ENCODE measurements at regions not wholly inside any gene's neighbourhood (a gene's known extent, or its start where the extent isn't known, plus 50 kb on each side); places are given as distances from the start of the nearest gene placed in this dataset.

DNA sequence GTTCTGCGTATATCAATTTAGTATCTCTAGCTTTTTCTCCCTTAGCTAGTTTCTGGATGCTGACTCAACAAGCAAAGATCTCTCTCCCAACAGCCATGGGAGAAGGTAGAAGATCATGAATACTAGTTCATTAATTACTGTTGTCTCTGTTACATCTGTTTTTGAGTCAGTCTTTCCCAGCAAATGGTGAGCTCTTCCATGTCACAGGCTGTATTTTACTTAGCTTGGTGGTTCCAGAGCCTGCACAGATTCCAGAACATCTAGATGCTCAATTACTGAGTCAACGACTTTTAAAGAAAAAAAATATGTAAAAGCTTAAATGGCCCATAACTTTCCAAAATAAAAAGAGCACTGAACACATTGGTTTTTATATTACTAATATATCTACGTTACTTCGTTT lies 307.2 kb downstream of the NSG2 start:
- Histone ChIP-seq H3K36me3 (no peaks in the 10 kb centered on the region), H3K4me3 (ENCODE audit: low read depth, low read length) (no peak overlapping the region), H3K27me3 (ENCODE audit: insufficient read depth, low read depth, severe bottlenecking) (peaks cover 76% of the 10 kb centered on the region), H3K9me3 (ENCODE audit: severe bottlenecking) (no peaks in the 10 kb centered on the region), H3K27ac (no peak overlapping the region)
- TF ChIP-seq, protein P1, sequence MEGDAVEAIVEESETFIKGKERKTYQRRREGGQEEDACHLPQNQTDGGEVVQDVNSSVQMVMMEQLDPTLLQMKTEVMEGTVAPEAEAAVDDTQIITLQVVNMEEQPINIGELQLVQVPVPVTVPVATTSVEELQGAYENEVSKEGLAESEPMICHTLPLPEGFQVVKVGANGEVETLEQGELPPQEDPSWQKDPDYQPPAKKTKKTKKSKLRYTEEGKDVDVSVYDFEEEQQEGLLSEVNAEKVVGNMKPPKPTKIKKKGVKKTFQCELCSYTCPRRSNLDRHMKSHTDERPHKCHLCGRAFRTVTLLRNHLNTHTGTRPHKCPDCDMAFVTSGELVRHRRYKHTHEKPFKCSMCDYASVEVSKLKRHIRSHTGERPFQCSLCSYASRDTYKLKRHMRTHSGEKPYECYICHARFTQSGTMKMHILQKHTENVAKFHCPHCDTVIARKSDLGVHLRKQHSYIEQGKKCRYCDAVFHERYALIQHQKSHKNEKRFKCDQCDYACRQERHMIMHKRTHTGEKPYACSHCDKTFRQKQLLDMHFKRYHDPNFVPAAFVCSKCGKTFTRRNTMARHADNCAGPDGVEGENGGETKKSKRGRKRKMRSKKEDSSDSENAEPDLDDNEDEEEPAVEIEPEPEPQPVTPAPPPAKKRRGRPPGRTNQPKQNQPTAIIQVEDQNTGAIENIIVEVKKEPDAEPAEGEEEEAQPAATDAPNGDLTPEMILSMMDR (IDR thresholded peaks at IDR 0.05; ENCODE audit: low read depth, low read length): no peak
- no peak for DNase-seq

DNA sequence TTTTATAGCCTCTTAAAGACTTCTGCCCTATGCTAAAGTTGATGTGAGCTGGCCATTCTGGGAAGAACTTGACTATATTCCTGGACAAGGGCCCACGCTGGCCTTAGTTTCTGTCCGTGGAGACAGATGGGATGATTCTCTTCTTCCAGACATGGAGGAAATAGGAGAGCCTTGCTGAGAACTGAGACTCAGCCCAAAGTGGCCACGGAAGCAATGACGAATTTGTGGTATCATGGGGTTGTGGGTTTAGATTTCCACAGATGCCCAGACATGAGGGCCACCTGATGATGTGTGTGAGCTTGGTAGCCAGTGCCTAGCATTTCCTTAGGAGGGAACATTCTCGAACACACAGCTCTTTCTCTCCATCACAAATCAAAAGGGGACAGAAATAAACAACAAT lies 309.1 kb downstream of the NSG2 start:
- H3K4me3 ChIP-seq (ENCODE audit: low read depth, low read length): no peak overlapping the region
- TF ChIP-seq, protein P1 (IDR thresholded peaks at IDR 0.05; ENCODE audit: low read depth, low read length): no peak
- no peaks in the 10 kb centered on the region for H3K36me3 ChIP-seq
- DNase-seq: no peak
- H3K9me3 ChIP-seq (ENCODE audit: severe bottlenecking): no peaks in the 10 kb centered on the region
- H3K27me3 ChIP-seq (ENCODE audit: insufficient read depth, low read depth, severe bottlenecking): peaks cover 82% of the 10 kb centered on the region
- no peak overlapping the region for H3K27ac ChIP-seq

DNA sequence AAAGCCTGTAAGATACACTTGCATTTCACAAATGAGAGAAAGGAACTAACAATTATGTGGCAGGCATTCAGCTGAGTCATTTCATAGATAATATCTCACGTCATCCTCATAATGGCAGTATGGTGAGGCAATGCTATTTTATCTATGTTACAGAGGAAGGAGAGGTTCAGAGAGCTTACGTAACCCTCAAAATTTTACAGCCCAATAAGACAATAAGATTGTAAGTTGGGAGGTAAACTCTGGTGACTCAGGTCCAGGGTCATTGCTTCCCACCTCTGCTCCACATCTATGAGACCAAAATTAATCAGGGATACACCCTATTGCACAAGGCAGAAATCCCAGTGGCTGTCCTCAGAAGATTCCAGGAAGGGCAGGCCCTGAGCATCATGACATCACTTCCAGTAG lies 309.7 kb downstream of the NSG2 start:
- H3K36me3 ChIP-seq: no peaks in the 10 kb centered on the region
- DNase-seq: no peak
- no peak overlapping the region for H3K27ac ChIP-seq
- no peak overlapping the region for H3K4me3 ChIP-seq (ENCODE audit: low read depth, low read length)
- TF ChIP-seq, protein P1 (IDR thresholded peaks at IDR 0.05; ENCODE audit: low read depth, low read length): no peak
- peaks cover 81% of the 10 kb centered on the region for H3K27me3 ChIP-seq (ENCODE audit: insufficient read depth, low read depth, severe bottlenecking)
- no peaks in the 10 kb centered on the region for H3K9me3 ChIP-seq (ENCODE audit: severe bottlenecking)

DNA sequence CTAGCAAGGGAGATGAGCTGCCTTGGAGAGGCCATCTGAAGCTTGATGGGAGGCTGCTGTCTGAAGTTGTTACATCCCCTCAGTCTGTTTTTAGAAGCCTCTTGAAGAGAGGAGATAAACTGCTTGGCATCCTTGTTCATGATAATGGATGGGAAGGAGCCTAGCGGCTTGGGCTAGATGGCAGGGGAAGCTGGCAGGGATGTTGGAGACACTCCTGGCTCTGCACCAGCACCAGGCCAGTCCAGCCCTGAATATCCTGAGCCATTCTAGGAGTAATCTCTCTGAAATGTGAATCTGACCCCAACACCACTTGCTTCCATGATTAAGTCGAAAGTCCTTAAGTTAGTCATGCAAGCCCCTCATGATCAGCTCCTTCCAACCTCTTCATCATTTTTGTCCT lies 310.5 kb downstream of the NSG2 start:
- TF ChIP-seq, protein P1 (IDR thresholded peaks at IDR 0.05; ENCODE audit: low read depth, low read length): no peak
- H3K27me3 ChIP-seq (ENCODE audit: insufficient read depth, low read depth, severe bottlenecking): peaks cover 80% of the 10 kb centered on the region
- H3K9me3 ChIP-seq (ENCODE audit: severe bottlenecking): no peaks in the 10 kb centered on the region
- no peak for DNase-seq
- no peak overlapping the region for H3K4me3 ChIP-seq (ENCODE audit: low read depth, low read length)
- H3K27ac ChIP-seq: no peak overlapping the region
- no peaks in the 10 kb centered on the region for H3K36me3 ChIP-seq

DNA sequence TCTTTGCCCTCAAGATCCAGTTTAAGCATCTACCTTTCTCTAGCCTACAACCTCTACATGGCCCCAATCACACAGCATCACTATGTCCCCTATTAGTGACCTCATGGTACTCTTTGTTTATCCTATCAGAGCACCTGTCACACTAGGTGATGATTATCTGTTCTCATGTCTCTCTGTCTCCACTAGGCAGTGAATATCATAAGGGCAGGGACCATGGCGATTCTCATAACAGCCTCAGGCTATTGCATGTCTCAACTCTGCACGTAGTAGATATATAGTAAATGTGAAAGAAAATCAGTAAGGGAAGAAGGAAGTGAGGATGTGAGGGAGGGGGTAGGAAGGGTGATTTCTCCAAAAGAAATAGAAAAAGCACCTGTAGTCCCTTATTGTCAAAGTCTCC lies 311.0 kb downstream of the NSG2 start:
- TF ChIP-seq, protein P1 (IDR thresholded peaks at IDR 0.05; ENCODE audit: low read depth, low read length): no peak
- no peak overlapping the region for H3K27ac ChIP-seq
- H3K4me3 ChIP-seq (ENCODE audit: low read depth, low read length): no peak overlapping the region
- peaks cover 74% of the 10 kb centered on the region for H3K27me3 ChIP-seq (ENCODE audit: insufficient read depth, low read depth, severe bottlenecking)
- H3K9me3 ChIP-seq (ENCODE audit: severe bottlenecking): peaks cover 3% of the 10 kb centered on the region
- H3K36me3 ChIP-seq: no peaks in the 10 kb centered on the region
- no peak for DNase-seq

DNA sequence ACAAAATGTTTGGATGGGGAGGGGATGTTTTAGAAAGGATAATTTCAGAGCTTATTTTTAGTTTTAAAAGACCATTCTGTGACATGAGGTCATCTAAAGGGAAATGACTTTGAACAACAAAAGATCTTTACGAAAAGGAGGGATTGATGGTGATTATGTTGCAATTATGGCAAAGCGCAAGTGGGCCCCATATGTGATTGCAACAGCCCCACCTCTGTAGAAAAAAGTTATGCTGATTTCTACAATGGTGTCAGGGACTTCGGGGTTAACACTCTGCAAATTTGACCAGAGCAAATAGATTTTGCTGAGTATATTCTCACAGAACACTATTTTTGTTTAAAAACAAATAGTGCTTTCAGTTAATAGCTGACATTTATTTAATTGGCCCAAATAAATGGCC lies 312.8 kb downstream of the NSG2 start:
- H3K27ac ChIP-seq: no peak overlapping the region
- TF ChIP-seq, protein P1 (IDR thresholded peaks at IDR 0.05; ENCODE audit: low read depth, low read length): no peak
- no peak for DNase-seq

More for the DNA sequence above, 312.8 kb downstream of the NSG2 start:
- Histone ChIP-seq H3K27me3 (ENCODE audit: insufficient read depth, low read depth, severe bottlenecking) (peaks cover 67% of the 10 kb centered on the region), H3K9me3 (ENCODE audit: severe bottlenecking) (peaks cover 11% of the 10 kb centered on the region), H3K4me3 (ENCODE audit: low read depth, low read length) (no peak overlapping the region), H3K36me3 (no peaks in the 10 kb centered on the region)
